ENCODE measurements at regions not wholly inside any gene's neighbourhood (a gene's known extent, or its start where the extent isn't known, plus 50 kb on each side); places are given as distances from the start of the nearest gene placed in this dataset.
"Not testable (repeated sequence)": the region's sequence is repeated elsewhere in the genome, so short reads cannot be mapped to it uniquely, and the experiment has no call there.

GRCh38 chr15:81839387-81839786 is 206.4 kb downstream of the MEX3B start:
- Histone ChIP-seq H3K27me3 (ENCODE audit: control insufficient read depth, insufficient read depth, low read length) (no peaks in the 10 kb centered on the region), H3K9me3 (replicated peaks; ENCODE audit: low read length) (no peaks in the 10 kb centered on the region), H3K36me3 (ENCODE audit: insufficient read depth, low read length) (no peaks in the 10 kb centered on the region), H3K4me2 (ENCODE audit: low read length) (no peak overlapping the region), H3K4me1 (ENCODE audit: control insufficient read depth, insufficient read depth, low read length) (no peaks in the 10 kb centered on the region), H3K4me3 (ENCODE audit: low read length) (no peak overlapping the region), H3K9ac (ENCODE audit: low read depth, low read length) (no peak overlapping the region)

GRCh38 chr15:81835731-81836130 is 210.1 kb downstream of the MEX3B start:
- Histone ChIP-seq H3K4me1 (ENCODE audit: control insufficient read depth, insufficient read depth, low read length) (no peaks in the 10 kb centered on the region), H3K9ac (ENCODE audit: low read depth, low read length) (no peak overlapping the region), H3K27me3 (ENCODE audit: control insufficient read depth, insufficient read depth, low read length) (no peaks in the 10 kb centered on the region), H3K9me3 (replicated peaks; ENCODE audit: low read length) (no peaks in the 10 kb centered on the region), H3K36me3 (ENCODE audit: insufficient read depth, low read length) (no peaks in the 10 kb centered on the region), H3K4me3 (ENCODE audit: low read length) (no peak overlapping the region), H3K4me2 (ENCODE audit: low read length) (no peak overlapping the region)

- Histone ChIP-seq H3K9ac (ENCODE audit: low read depth, low read length) (no peak overlapping the region), H3K36me3 (ENCODE audit: insufficient read depth, low read length) (no peaks in the 10 kb centered on the region), H3K4me1 (ENCODE audit: control insufficient read depth, insufficient read depth, low read length) (no peaks in the 10 kb centered on the region), H3K4me2 (ENCODE audit: low read length) (no peak overlapping the region), H3K27me3 (ENCODE audit: control insufficient read depth, insufficient read depth, low read length) (no peaks in the 10 kb centered on the region), H3K9me3 (replicated peaks; ENCODE audit: low read length) (no peaks in the 10 kb centered on the region), H3K4me3 (ENCODE audit: low read length) (no peak overlapping the region)
Observed at GRCh38 chr15:81830520-81830919, 215.3 kb downstream of the MEX3B start.

GRCh38 chr15:81829918-81830317 is 215.9 kb downstream of the MEX3B start:
- Histone ChIP-seq H3K4me3 (ENCODE audit: low read length) (no peak overlapping the region), H3K4me2 (ENCODE audit: low read length) (no peak overlapping the region), H3K9ac (ENCODE audit: low read depth, low read length) (no peak overlapping the region), H3K36me3 (ENCODE audit: insufficient read depth, low read length) (no peaks in the 10 kb centered on the region), H3K27me3 (ENCODE audit: control insufficient read depth, insufficient read depth, low read length) (no peaks in the 10 kb centered on the region), H3K4me1 (ENCODE audit: control insufficient read depth, insufficient read depth, low read length) (no peaks in the 10 kb centered on the region), H3K9me3 (replicated peaks; ENCODE audit: low read length) (no peaks in the 10 kb centered on the region)

GRCh38 chr15:81828135-81828534 is 217.7 kb downstream of the MEX3B start:
- no peaks in the 10 kb centered on the region for H3K4me1 ChIP-seq (ENCODE audit: control insufficient read depth, insufficient read depth, low read length)
- H3K9me3 ChIP-seq (replicated peaks; ENCODE audit: low read length), result no peaks in the 10 kb centered on the region
- H3K9ac ChIP-seq (ENCODE audit: low read depth, low read length), result no peak overlapping the region
- H3K4me2 ChIP-seq (ENCODE audit: low read length), result no peak overlapping the region
- H3K27me3 ChIP-seq (ENCODE audit: control insufficient read depth, insufficient read depth, low read length), result no peaks in the 10 kb centered on the region
- H3K4me3 ChIP-seq (ENCODE audit: low read length), result no peak overlapping the region
- no peaks in the 10 kb centered on the region for H3K36me3 ChIP-seq (ENCODE audit: insufficient read depth, low read length)

- no peaks in the 10 kb centered on the region for H3K4me1 ChIP-seq (ENCODE audit: control insufficient read depth, insufficient read depth, low read length)
Observed at GRCh38 chr15:81825136-81825535, 220.7 kb downstream of the MEX3B start.

GRCh38 chr15:81822587-81822986 is 223.2 kb downstream of the MEX3B start:
- not testable (repeated sequence) for H3K36me3 ChIP-seq (ENCODE audit: insufficient read depth, low read length); H3K4me2 ChIP-seq (ENCODE audit: low read length); H3K4me3 ChIP-seq (ENCODE audit: low read length); H3K9ac ChIP-seq (ENCODE audit: low read depth, low read length); H3K9me3 ChIP-seq (replicated peaks; ENCODE audit: low read length); H3K4me1 ChIP-seq (ENCODE audit: control insufficient read depth, insufficient read depth, low read length); H3K27me3 ChIP-seq (ENCODE audit: control insufficient read depth, insufficient read depth, low read length)

More at GRCh38 chr15:81825136-81825535, 220.7 kb downstream of the MEX3B start:
- Histone ChIP-seq H3K27me3 (ENCODE audit: control insufficient read depth, insufficient read depth, low read length) (no peaks in the 10 kb centered on the region), H3K4me3 (ENCODE audit: low read length) (no peak overlapping the region), H3K9ac (ENCODE audit: low read depth, low read length) (no peak overlapping the region), H3K9me3 (replicated peaks; ENCODE audit: low read length) (no peaks in the 10 kb centered on the region), H3K4me2 (ENCODE audit: low read length) (no peak overlapping the region), H3K36me3 (ENCODE audit: insufficient read depth, low read length) (no peaks in the 10 kb centered on the region)

GRCh38 chr15:81819924-81820635 is 225.7 kb downstream of the MEX3B start:
- no peaks in the 10 kb centered on the region for H3K9me3 ChIP-seq (replicated peaks; ENCODE audit: low read length)
- no peak overlapping the region for H3K4me3 ChIP-seq (ENCODE audit: low read length)
- H3K27me3 ChIP-seq (ENCODE audit: control insufficient read depth, insufficient read depth, low read length), result peaks cover 4% of the 10 kb centered on the region
- H3K9ac ChIP-seq (ENCODE audit: low read depth, low read length), result no peak overlapping the region
- H3K4me2 ChIP-seq (ENCODE audit: low read length), result no peak overlapping the region
- no peaks in the 10 kb centered on the region for H3K4me1 ChIP-seq (ENCODE audit: control insufficient read depth, insufficient read depth, low read length)
- no peaks in the 10 kb centered on the region for H3K36me3 ChIP-seq (ENCODE audit: insufficient read depth, low read length)

GRCh38 chr15:81814882-81815455 is 230.8 kb downstream of the MEX3B start:
- Histone ChIP-seq H3K27me3 (ENCODE audit: control insufficient read depth, insufficient read depth, low read length) (peaks cover 16% of the 10 kb centered on the region), H3K9ac (ENCODE audit: low read depth, low read length) (no peak overlapping the region), H3K4me2 (ENCODE audit: low read length) (no peak overlapping the region), H3K36me3 (ENCODE audit: insufficient read depth, low read length) (no peaks in the 10 kb centered on the region), H3K4me3 (ENCODE audit: low read length) (no peak overlapping the region), H3K4me1 (ENCODE audit: control insufficient read depth, insufficient read depth, low read length) (no peaks in the 10 kb centered on the region), H3K9me3 (replicated peaks; ENCODE audit: low read length) (no peaks in the 10 kb centered on the region)

- H3K4me2 ChIP-seq (ENCODE audit: low read length), result no peak overlapping the region
- no peaks in the 10 kb centered on the region for H3K4me1 ChIP-seq (ENCODE audit: control insufficient read depth, insufficient read depth, low read length)
- no peak overlapping the region for H3K9ac ChIP-seq (ENCODE audit: low read depth, low read length)
- H3K36me3 ChIP-seq (ENCODE audit: insufficient read depth, low read length), result no peaks in the 10 kb centered on the region
- H3K27me3 ChIP-seq (ENCODE audit: control insufficient read depth, insufficient read depth, low read length), result peaks cover 16% of the 10 kb centered on the region
- no peaks in the 10 kb centered on the region for H3K9me3 ChIP-seq (replicated peaks; ENCODE audit: low read length)
- no peak overlapping the region for H3K4me3 ChIP-seq (ENCODE audit: low read length)
Observed at GRCh38 chr15:81813215-81813614, 232.6 kb downstream of the MEX3B start.

GRCh38 chr15:81812456-81812855 is 233.4 kb downstream of the MEX3B start:
- Histone ChIP-seq H3K4me2 (ENCODE audit: low read length) (no peak overlapping the region), H3K4me1 (ENCODE audit: control insufficient read depth, insufficient read depth, low read length) (no peaks in the 10 kb centered on the region), H3K36me3 (ENCODE audit: insufficient read depth, low read length) (no peaks in the 10 kb centered on the region), H3K9me3 (replicated peaks; ENCODE audit: low read length) (no peaks in the 10 kb centered on the region), H3K9ac (ENCODE audit: low read depth, low read length) (no peak overlapping the region), H3K4me3 (ENCODE audit: low read length) (no peak overlapping the region), H3K27me3 (ENCODE audit: control insufficient read depth, insufficient read depth, low read length) (peaks cover 16% of the 10 kb centered on the region)

GRCh38 chr15:81811736-81812135 is 234.1 kb downstream of the MEX3B start:
- H3K4me1 ChIP-seq (ENCODE audit: control insufficient read depth, insufficient read depth, low read length), result no peaks in the 10 kb centered on the region
- peaks cover 12% of the 10 kb centered on the region for H3K27me3 ChIP-seq (ENCODE audit: control insufficient read depth, insufficient read depth, low read length)

More at GRCh38 chr15:81811736-81812135, 234.1 kb downstream of the MEX3B start:
- Histone ChIP-seq H3K9ac (ENCODE audit: low read depth, low read length) (no peak overlapping the region), H3K36me3 (ENCODE audit: insufficient read depth, low read length) (no peaks in the 10 kb centered on the region), H3K9me3 (replicated peaks; ENCODE audit: low read length) (no peaks in the 10 kb centered on the region), H3K4me2 (ENCODE audit: low read length) (no peak overlapping the region), H3K4me3 (ENCODE audit: low read length) (no peak overlapping the region)

All from skeletal muscle satellite cell (primary cell).